ENCODE measurements at regions not wholly inside any gene's neighbourhood (a gene's known extent, or its start where the extent isn't known, plus 50 kb on each side); places are given as distances from the start of the nearest gene placed in this dataset.

DNA sequence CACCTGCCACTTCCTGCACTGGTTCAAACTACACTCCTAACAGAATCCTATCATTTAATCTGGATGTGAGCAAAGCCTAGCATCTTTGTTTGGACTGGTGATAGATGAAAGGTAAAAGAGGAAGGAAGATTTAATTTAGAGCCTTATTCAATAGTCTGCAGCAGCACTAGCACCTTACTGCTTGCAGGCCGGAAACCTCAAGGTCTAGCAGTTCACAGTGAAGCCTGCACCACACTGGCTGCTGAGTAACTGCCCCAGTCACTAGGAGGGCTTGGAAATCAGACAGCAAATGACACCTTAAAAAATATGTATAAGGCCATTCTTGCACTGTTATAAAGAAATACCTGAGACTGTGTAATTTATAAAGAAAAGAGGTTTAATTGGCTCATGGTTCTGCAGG, 358.0 kb downstream of the DAD1 start:
- no peak overlapping the region for H3K4me2 ChIP-seq
- H3K27me3 ChIP-seq: no peaks in the 10 kb centered on the region
- no peak overlapping the region for H3K9ac ChIP-seq
- H3K36me3 ChIP-seq: no peaks in the 10 kb centered on the region
- peaks cover 8% of the 10 kb centered on the region; the same call in 1 of the 2 replicates for H3K9me3 ChIP-seq
- H4K20me1 ChIP-seq: no peaks in the 10 kb centered on the region
- H3K4me1 ChIP-seq: no peaks in the 10 kb centered on the region
- no peak overlapping the region for H3K4me3 ChIP-seq
- no peak for TF ChIP-seq Cebpa-rat (IDR thresholded peaks at IDR 0.05)
- H3K27ac ChIP-seq: no peak overlapping the region

DNA sequence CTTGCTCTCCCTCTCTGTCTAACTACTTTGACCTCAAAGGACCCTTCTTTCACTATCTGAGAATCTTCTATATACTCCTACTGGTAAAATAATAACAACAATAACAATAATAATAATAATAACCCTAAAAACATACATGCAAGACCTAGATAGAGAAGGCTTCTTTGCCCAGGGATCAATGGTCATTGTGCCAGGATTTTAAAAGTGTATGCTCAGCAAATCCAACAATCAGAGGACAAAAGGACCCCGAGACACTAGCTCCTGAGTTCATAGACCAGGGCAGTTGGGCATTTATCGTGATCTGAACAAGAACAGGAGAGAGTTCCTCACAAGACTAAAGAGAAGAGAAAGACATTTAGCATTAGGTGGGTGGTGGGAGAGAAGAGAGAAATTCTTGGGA, 358.5 kb downstream of the DAD1 start:
- Histone ChIP-seq H3K4me2 (no peak overlapping the region), H3K36me3 (no peaks in the 10 kb centered on the region), H3K27ac (no peak overlapping the region), H3K9ac (no peak overlapping the region), H3K4me1 (no peaks in the 10 kb centered on the region), H3K27me3 (no peaks in the 10 kb centered on the region), H3K9me3 (peaks cover 8% of the 10 kb centered on the region; the same call in 1 of the 2 replicates), H4K20me1 (no peaks in the 10 kb centered on the region), H3K4me3 (no peak overlapping the region)
- TF ChIP-seq Cebpa-rat (IDR thresholded peaks at IDR 0.05): no peak

DNA sequence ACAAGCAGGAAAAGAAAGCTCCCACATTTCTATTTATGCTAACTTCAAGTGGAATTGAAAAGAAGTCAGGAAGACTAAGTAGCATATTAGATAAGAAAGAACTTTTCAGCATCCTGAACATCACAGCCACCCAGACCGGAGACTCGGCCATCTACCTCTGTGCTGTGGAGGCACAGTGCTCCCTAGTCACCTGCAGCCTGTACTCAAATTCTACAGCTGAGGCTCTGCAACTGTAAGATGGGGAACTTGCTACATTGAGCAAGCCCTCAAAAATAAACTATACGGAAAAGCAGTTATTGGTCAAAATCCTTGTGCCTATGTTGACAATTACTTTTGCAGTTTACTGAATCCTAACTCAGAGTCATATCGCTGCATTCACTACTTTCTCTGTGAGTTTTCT, 361.9 kb downstream of the DAD1 start:
- Histone ChIP-seq H3K27ac (no peak overlapping the region), H3K36me3 (no peaks in the 10 kb centered on the region), H3K9me3 (peaks cover 2% of the 10 kb centered on the region; the same call in 1 of the 2 replicates), H3K27me3 (no peaks in the 10 kb centered on the region), H3K4me3 (no peak overlapping the region), H3K4me2 (no peak overlapping the region), H3K9ac (no peak overlapping the region), H4K20me1 (no peaks in the 10 kb centered on the region), H3K4me1 (no peaks in the 10 kb centered on the region)
- TF ChIP-seq Cebpa-rat (IDR thresholded peaks at IDR 0.05): no peak

GRCh38 chr14:22226381-22226780, 362.6 kb downstream of the DAD1 start:
- Histone ChIP-seq H3K4me3 (no peak overlapping the region), H3K27ac (no peak overlapping the region), H3K27me3 (no peaks in the 10 kb centered on the region), H3K4me1 (no peaks in the 10 kb centered on the region), H3K36me3 (no peaks in the 10 kb centered on the region), H3K4me2 (no peak overlapping the region), H4K20me1 (no peaks in the 10 kb centered on the region), H3K9ac (no peak overlapping the region), H3K9me3 (no peaks in the 10 kb centered on the region)
- no peak for TF ChIP-seq Cebpa-rat (IDR thresholded peaks at IDR 0.05)

DNA sequence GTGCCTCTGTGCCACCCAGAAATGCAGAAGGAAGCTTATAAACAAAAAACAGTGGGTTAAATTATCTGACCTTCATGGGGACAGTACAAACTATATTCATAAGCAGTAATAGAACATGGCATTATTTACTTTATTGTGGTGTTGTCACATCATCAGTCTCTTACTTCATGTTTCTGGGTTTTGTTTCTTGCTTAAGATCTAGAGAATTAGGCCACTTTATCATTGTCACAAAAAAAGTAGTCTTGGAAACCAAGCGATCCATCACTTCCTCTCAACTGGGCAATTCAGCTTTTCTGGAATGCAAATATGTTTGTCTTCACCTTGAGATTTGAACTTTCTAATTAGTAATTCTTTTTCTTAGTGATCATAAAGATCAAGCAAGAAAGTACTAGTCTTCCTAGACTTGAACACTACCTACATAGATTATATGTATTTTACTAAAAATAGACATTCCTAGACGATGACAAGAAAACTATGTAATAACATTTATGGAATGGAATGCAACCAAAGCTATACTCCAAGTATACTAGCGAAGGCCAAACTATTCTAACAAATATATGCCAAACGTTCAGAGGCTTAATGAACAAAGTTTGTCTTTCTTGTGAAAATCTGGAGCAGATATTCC, 363.4 kb downstream of the DAD1 start:
- Histone ChIP-seq H3K27ac (no peak overlapping the region), H3K36me3 (no peaks in the 10 kb centered on the region)

DNA sequence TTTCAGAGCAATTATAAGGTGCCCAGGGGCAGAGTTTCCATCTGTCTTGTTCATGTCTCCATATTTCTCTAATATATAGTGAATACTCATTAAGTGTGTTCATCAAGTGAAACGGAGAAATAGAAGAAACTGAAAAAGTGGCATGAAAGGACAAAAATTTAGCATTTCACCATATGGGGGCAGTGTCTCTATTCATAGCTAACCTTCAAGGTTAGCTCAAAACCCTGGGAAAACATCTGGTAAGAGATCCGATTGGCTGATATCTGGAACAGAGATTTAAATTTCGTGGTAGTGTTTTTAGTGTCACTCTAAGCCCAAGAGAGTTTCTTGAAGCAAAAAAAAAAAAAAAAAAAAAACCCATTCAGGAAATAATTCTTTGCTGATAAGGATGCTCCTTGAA, 367.5 kb downstream of the DAD1 start:
- Histone ChIP-seq H3K27ac (no peak overlapping the region), H4K20me1 (no peaks in the 10 kb centered on the region), H3K9ac (no peak overlapping the region), H3K4me3 (no peak overlapping the region), H3K4me1 (no peaks in the 10 kb centered on the region), H3K36me3 (no peaks in the 10 kb centered on the region), H3K4me2 (no peak overlapping the region), H3K9me3 (no peaks in the 10 kb centered on the region), H3K27me3 (no peaks in the 10 kb centered on the region)
- no peak for TF ChIP-seq Cebpa-rat (IDR thresholded peaks at IDR 0.05)

More for the DNA sequence above, 363.4 kb downstream of the DAD1 start:
- no peak overlapping the region for H3K4me3 ChIP-seq
- H3K4me1 ChIP-seq: no peaks in the 10 kb centered on the region
- no peaks in the 10 kb centered on the region for H4K20me1 ChIP-seq
- no peak for TF ChIP-seq Cebpa-rat (IDR thresholded peaks at IDR 0.05)
- no peaks in the 10 kb centered on the region for H3K9me3 ChIP-seq
- no peak overlapping the region for H3K4me2 ChIP-seq
- H3K9ac ChIP-seq: no peak overlapping the region
- no peaks in the 10 kb centered on the region for H3K27me3 ChIP-seq

- TF ChIP-seq Cebpa-rat (IDR thresholded peaks at IDR 0.05): no peak
Measured at GRCh38 chr14:22220427-22220826, 368.6 kb downstream of the DAD1 start.

DNA sequence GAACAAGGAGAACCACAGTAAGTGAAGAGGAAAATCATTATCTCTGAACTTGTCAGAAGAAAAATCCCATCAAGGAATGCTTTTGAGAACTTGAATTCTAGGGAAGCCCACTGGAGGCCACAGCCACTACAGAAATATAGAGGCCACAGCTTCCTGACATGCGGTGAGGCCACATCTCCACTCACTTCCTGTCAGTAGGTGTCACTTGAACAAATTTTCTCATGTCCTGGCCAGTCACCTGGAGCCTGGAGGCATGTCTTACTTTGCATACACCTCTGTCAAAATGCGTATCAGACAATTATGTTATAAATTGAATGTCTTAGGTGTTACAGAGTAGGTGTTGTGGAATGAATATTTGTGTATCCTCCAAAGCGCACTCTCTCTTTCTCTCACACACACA, 370.3 kb downstream of the DAD1 start:
- Histone ChIP-seq H4K20me1 (no peaks in the 10 kb centered on the region), H3K4me3 (no peak overlapping the region), H3K27ac (no peak overlapping the region), H3K4me1 (no peaks in the 10 kb centered on the region), H3K4me2 (no peak overlapping the region), H3K27me3 (no peaks in the 10 kb centered on the region), H3K9ac (no peak overlapping the region), H3K9me3 (no peaks in the 10 kb centered on the region), H3K36me3 (no peaks in the 10 kb centered on the region)
- TF ChIP-seq Cebpa-rat (IDR thresholded peaks at IDR 0.05): no peak

More at GRCh38 chr14:22220427-22220826, 368.6 kb downstream of the DAD1 start:
- no peak overlapping the region for H3K4me3 ChIP-seq
- H3K4me2 ChIP-seq: no peak overlapping the region
- H3K9ac ChIP-seq: no peak overlapping the region
- H3K27me3 ChIP-seq: no peaks in the 10 kb centered on the region
- no peaks in the 10 kb centered on the region for H3K36me3 ChIP-seq
- H3K4me1 ChIP-seq: no peaks in the 10 kb centered on the region
- H3K27ac ChIP-seq: no peak overlapping the region
- no peaks in the 10 kb centered on the region for H3K9me3 ChIP-seq
- no peaks in the 10 kb centered on the region for H4K20me1 ChIP-seq

DNA sequence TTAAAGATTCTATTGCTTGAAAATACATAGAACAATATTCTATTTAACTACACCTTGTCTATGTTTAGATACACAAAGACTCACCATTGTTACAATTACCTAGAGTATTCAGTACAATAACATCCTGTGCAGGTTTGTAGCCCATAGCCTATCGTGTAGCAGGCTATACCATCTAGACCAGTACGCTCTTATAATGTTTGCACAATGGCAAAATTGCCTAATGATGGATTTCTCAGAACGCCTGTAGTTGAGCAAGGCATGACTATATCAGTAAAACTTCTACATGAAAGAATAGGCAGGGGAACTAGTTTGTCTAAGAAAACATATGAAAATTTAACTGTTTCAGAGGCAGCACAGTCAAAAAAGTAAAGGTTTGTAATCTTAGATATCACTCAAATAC, 375.9 kb downstream of the DAD1 start:
- no peaks in the 10 kb centered on the region for H3K27me3 ChIP-seq
- TF ChIP-seq Cebpa-rat (IDR thresholded peaks at IDR 0.05): no peak
- no peak overlapping the region for H3K27ac ChIP-seq
- no peaks in the 10 kb centered on the region for H3K36me3 ChIP-seq
- H4K20me1 ChIP-seq: no peaks in the 10 kb centered on the region
- H3K4me1 ChIP-seq: no peaks in the 10 kb centered on the region
- no peaks in the 10 kb centered on the region for H3K9me3 ChIP-seq
- no peak overlapping the region for H3K9ac ChIP-seq
- H3K4me2 ChIP-seq: no peak overlapping the region
- no peak overlapping the region for H3K4me3 ChIP-seq

DNA sequence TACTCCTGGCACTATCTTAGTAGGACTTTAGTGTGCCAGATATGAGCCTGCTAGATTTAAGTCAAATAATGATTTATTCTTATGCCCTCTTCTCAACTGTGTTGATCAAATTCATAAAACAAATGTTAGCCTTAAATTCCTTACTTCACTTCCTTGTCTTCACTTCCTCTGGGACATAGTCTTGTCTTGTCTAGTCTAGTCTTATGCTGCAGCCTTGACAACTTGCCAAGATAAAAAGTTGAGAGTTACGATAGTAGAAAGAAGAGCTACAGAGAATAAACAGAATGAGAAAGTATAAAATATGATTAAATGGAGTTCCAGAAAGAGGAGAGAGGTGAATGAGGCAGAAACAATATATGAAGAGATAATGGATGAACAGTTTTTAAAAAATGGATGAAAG, 378.1 kb downstream of the DAD1 start:
- Histone ChIP-seq H3K36me3 (no peaks in the 10 kb centered on the region), H3K9me3 (no peaks in the 10 kb centered on the region), H3K9ac (no peak overlapping the region), H3K4me1 (no peaks in the 10 kb centered on the region), H3K27me3 (no peaks in the 10 kb centered on the region), H4K20me1 (no peaks in the 10 kb centered on the region), H3K4me2 (no peak overlapping the region), H3K4me3 (no peak overlapping the region), H3K27ac (no peak overlapping the region)
- no peak for TF ChIP-seq Cebpa-rat (IDR thresholded peaks at IDR 0.05)

DNA sequence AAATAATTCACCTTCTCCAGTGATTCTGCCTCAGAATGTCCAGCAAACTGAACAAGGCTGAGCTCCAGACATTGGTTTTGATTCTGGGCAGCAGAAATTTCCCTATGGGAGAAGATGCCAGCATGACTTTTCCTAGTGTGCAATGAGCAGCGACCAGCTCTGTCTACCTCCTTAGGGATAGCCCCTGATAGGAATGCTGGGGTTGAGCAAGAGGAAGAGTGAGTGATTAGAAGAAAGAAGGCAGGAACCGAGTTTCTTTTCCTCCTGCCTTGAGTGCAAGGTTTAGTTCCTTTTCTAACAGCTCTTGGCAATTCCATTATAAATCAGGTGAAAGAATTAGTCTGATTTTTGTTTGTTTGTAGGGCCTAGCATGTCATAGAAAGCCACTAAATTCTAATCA, 379.0 kb downstream of the DAD1 start:
- H3K4me2 ChIP-seq: no peak overlapping the region
- H3K36me3 ChIP-seq: no peaks in the 10 kb centered on the region
- H3K27ac ChIP-seq: no peak overlapping the region
- H3K27me3 ChIP-seq: no peaks in the 10 kb centered on the region
- no peak overlapping the region for H3K4me3 ChIP-seq
- no peak overlapping the region for H3K9ac ChIP-seq
- H3K9me3 ChIP-seq: no peaks in the 10 kb centered on the region
- TF ChIP-seq Cebpa-rat (IDR thresholded peaks at IDR 0.05): no peak
- no peaks in the 10 kb centered on the region for H4K20me1 ChIP-seq
- H3K4me1 ChIP-seq: no peaks in the 10 kb centered on the region

Data from BLaER1 (cell line).